Uterus (tissue), 2 donors: ENCODE measurements at regions not wholly inside any gene's neighbourhood (a gene's known extent, or its start where the extent isn't known, plus 50 kb on each side); places are given as distances from the start of the nearest gene placed in this dataset.

Source experiments
- POLR2A ChIP-seq, 2 donors: fragments of 450-650 bp; IDR thresholded peaks; one replicate each; pipeline ENCODE4 v1.6.1; 2016; ENCODE audit warnings: antibody characterized with exemption in 2 of 2, mild to moderate bottlenecking in 1 of 2, moderate library complexity in 1 of 2
- TF ChIP-seq, protein P1 (sequence below), 4 experiments: fragments of 200-600 bp in 2 of 4; fragments of 450-650 bp in 2 of 4; sonication (generic) in 2 of 4; IDR thresholded peaks; one replicate each; pipeline ENCODE4 v1.5.1; 2016 to 2019; ENCODE audit warnings: antibody characterized with exemption in 4 of 4, mild to moderate bottlenecking in 2 of 4, moderate library complexity in 1 of 4

DNA sequence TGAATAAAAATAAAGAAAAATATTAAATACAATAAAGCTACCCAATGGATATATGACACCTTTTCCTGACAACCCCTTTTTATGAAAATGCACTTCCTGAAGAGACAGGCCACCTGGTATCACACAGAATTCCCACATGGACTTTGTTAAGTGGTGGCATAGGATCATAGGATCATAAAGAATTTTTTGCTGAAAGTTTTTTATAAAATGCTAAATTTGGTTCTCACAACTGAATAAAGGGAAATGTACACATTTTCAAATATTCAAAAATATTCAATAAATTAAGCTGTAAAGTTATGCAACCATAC, 102.5 kb upstream of the ROBO1 start:
- TF ChIP-seq, protein P1, sequence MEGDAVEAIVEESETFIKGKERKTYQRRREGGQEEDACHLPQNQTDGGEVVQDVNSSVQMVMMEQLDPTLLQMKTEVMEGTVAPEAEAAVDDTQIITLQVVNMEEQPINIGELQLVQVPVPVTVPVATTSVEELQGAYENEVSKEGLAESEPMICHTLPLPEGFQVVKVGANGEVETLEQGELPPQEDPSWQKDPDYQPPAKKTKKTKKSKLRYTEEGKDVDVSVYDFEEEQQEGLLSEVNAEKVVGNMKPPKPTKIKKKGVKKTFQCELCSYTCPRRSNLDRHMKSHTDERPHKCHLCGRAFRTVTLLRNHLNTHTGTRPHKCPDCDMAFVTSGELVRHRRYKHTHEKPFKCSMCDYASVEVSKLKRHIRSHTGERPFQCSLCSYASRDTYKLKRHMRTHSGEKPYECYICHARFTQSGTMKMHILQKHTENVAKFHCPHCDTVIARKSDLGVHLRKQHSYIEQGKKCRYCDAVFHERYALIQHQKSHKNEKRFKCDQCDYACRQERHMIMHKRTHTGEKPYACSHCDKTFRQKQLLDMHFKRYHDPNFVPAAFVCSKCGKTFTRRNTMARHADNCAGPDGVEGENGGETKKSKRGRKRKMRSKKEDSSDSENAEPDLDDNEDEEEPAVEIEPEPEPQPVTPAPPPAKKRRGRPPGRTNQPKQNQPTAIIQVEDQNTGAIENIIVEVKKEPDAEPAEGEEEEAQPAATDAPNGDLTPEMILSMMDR (IDR thresholded peaks at IDR 0.05): no peak
- no peak for TF ChIP-seq POLR2A (IDR thresholded peaks at IDR 0.05)
